Smooth muscle cell (in vitro differentiated cells): ENCODE measurements at regions not wholly inside any gene's neighbourhood (a gene's known extent, or its start where the extent isn't known, plus 50 kb on each side); places are given as distances from the start of the nearest gene placed in this dataset.

ENCODE experiments used
- DNase-seq: peaks from one replicate; lab custom pipeline; 2025; ENCODE audit not compliant: unreplicated experiment; lab: John Stamatoyannopoulos, UW
- H2AFZ ChIP-seq: fragments of 200-600 bp; sonication (generic); 2 replicates; pipeline ENCODE4 v1.6.0; 2016; ENCODE audit warnings: antibody characterized with exemption, low read depth, mild to moderate bottlenecking
- H3F3A ChIP-seq: fragments of 200-600 bp; sonication (generic); 2 replicates; pipeline ENCODE4 v1.6.0; 2017; ENCODE audit warnings: antibody characterized with exemption, low read depth
- H3K27ac ChIP-seq: fragments of 200-600 bp; sonication (generic); 2 replicates; pipeline ENCODE4 v1.5.1; 2016; ENCODE audit warnings: low read depth, mild to moderate bottlenecking
- H3K27me3 ChIP-seq: fragments of 200-600 bp; sonication (generic); 2 replicates; pipeline ENCODE4 v1.6.1; 2016; ENCODE audit warnings: low read depth, mild to moderate bottlenecking
- H3K36me3 ChIP-seq: fragments of 200-600 bp; sonication (generic); 2 replicates; pipeline ENCODE4 v1.5.1; 2016; ENCODE audit warnings: low read depth
- H3K4me1 ChIP-seq: fragments of 200-600 bp; sonication (generic); 2 replicates; pipeline ENCODE4 v1.5.1; 2016; ENCODE audit warnings: low read depth
- H3K4me2 ChIP-seq: fragments of 200-600 bp; sonication (generic); 2 replicates; pipeline ENCODE4 v1.6.0; 2016; ENCODE audit warnings: mild to moderate bottlenecking
- H3K4me3 ChIP-seq: fragments of 200-600 bp; sonication (generic); 2 replicates; pipeline ENCODE4 v1.5.1; 2016; ENCODE audit warnings: mild to moderate bottlenecking
- H3K79me2 ChIP-seq: fragments of 200-600 bp; sonication (generic); 2 replicates; pipeline ENCODE4 v1.6.0; 2016; ENCODE audit warnings: low read depth, mild to moderate bottlenecking
- H3K9ac ChIP-seq: fragments of 200-600 bp; sonication (generic); 2 replicates; pipeline ENCODE4 v1.6.0; 2016; ENCODE audit warnings: low read depth
- H3K9me3 ChIP-seq: fragments of 200-600 bp; sonication (generic); replicated peaks from 2 replicates; pipeline ENCODE4 v1.5.1; 2016; ENCODE audit warnings: low read depth
- H4K20me1 ChIP-seq: fragments of 200-600 bp; sonication (generic); 2 replicates; pipeline ENCODE4 v1.6.0; 2016; ENCODE audit warnings: low read depth
- WGBS: methylation state at CpG from one replicate; pipeline ENCODE4 v1.1.7; 2016; ENCODE audit warnings: low lambda C conversion rate; 5-methylcytosine and 5-hydroxymethylcytosine counted together
- TF ChIP-seq, protein P1 (sequence below): fragments of 200-600 bp; sonication (generic); IDR thresholded peaks from 2 replicates; pipeline ENCODE4 v1.5.1; 2017; ENCODE audit warnings: borderline replicate concordance, mild to moderate bottlenecking, antibody characterized with exemption; ENCODE audit not compliant: insufficient read depth, poor library complexity, severe bottlenecking

DNA sequence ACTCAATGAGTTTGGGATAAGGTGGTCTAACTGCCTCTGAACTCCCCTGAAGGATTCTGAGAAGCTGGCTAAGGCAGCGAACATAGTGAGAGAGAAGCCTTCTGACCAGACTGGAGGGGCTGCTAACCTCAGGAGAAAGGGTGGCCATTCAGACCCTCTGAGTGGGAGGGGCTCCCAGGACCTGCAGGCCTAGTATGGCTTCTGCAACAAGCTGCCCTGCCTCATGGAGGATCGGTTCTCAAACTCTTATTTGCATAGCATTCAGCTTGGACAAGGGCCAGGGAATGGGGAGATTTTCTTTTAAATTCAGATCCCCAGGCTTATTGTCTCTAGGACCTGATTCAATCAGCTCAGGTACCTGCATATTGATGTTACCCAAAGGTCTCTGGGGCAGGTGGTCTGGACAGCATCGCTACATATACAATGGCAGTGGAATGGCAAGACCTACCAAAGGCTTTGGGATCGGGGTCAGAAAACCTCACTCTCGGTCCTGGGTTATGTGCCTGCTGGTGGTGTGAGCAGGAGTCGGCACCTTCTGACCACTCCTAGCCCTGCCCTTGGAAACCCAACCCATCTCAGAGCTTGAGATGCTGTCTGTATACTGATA lies 599.1 kb downstream of the BRD1 start:
- H3K4me3 ChIP-seq = no peak overlapping the region
- H3K9ac ChIP-seq = no peak overlapping the region
- WGBS = 68% methylated on average over 6 of the region's 6 CpGs
- no peaks in the 10 kb centered on the region for H4K20me1 ChIP-seq
- H3K36me3 ChIP-seq = no peaks in the 10 kb centered on the region
- no peaks in the 10 kb centered on the region for H3K27me3 ChIP-seq
- no peak overlapping the region for H2AFZ ChIP-seq
- H3K27ac ChIP-seq = no peak overlapping the region
- H3K4me2 ChIP-seq = no peak overlapping the region
- H3F3A ChIP-seq = no peaks in the 10 kb centered on the region
- no peaks in the 10 kb centered on the region for H3K79me2 ChIP-seq
- H3K4me1 ChIP-seq = no peaks in the 10 kb centered on the region
- TF ChIP-seq, protein P1, sequence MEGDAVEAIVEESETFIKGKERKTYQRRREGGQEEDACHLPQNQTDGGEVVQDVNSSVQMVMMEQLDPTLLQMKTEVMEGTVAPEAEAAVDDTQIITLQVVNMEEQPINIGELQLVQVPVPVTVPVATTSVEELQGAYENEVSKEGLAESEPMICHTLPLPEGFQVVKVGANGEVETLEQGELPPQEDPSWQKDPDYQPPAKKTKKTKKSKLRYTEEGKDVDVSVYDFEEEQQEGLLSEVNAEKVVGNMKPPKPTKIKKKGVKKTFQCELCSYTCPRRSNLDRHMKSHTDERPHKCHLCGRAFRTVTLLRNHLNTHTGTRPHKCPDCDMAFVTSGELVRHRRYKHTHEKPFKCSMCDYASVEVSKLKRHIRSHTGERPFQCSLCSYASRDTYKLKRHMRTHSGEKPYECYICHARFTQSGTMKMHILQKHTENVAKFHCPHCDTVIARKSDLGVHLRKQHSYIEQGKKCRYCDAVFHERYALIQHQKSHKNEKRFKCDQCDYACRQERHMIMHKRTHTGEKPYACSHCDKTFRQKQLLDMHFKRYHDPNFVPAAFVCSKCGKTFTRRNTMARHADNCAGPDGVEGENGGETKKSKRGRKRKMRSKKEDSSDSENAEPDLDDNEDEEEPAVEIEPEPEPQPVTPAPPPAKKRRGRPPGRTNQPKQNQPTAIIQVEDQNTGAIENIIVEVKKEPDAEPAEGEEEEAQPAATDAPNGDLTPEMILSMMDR = no peak
- no peak for DNase-seq
- H3K9me3 ChIP-seq = no peaks in the 10 kb centered on the region

DNA sequence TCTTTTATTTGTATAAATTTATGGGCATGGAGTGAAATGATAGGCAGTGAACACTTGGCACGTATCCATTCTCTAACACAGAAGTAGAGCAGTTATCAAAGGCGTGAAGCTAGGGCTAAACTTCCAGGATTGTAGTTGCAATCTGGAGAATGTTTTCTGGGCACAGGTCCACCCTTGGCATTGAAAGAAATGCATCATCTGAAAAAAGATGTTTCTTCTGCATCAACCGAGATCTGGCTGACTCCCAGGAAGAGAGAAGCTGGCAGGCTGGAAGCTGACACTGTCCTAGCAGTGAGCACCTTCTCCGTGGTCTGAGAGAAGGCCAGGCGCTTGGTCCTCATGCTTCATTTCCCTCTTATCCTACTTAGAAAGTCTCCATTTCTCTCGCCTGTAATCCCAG lies 600.0 kb downstream of the BRD1 start:
- Histone ChIP-seq H3F3A (no peaks in the 10 kb centered on the region), H3K4me2 (no peak overlapping the region), H3K27me3 (no peaks in the 10 kb centered on the region), H3K4me3 (no peak overlapping the region), H3K4me1 (no peaks in the 10 kb centered on the region), H3K79me2 (no peaks in the 10 kb centered on the region), H2AFZ (no peak overlapping the region), H3K36me3 (no peaks in the 10 kb centered on the region), H3K27ac (no peak overlapping the region), H3K9ac (no peak overlapping the region), H3K9me3 (no peaks in the 10 kb centered on the region), H4K20me1 (no peaks in the 10 kb centered on the region)
- 77% methylated on average over 6 of the region's 6 CpGs for WGBS
- no peak for DNase-seq
- TF ChIP-seq, protein P1 = no peak

DNA sequence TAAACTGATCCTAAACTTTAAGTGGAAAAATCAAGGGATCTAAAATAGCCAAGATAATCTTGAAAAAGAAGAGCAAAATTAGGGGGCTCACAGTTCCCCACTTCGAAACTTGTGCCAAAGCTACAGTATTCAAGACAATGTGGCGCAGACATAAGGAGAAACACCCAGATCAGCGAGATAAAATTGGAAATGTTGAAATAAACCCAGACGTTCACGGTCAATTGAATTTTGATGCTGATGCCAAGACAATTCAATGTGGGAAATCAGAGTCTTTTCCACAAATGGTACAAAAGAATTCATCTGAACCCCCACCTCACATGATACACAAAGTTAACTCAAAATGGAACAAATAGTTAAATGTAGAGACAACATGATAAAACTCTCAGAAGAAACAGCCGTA lies 601.6 kb downstream of the BRD1 start:
- WGBS = 84% methylated on average over 6 of the region's 6 CpGs
- Histone ChIP-seq H3K4me2 (no peak overlapping the region), H4K20me1 (no peaks in the 10 kb centered on the region), H3F3A (no peaks in the 10 kb centered on the region), H3K27me3 (no peaks in the 10 kb centered on the region), H3K27ac (no peak overlapping the region), H3K4me3 (no peak overlapping the region), H3K9me3 (no peaks in the 10 kb centered on the region), H3K9ac (no peak overlapping the region), H3K36me3 (no peaks in the 10 kb centered on the region), H2AFZ (no peak overlapping the region), H3K79me2 (no peaks in the 10 kb centered on the region), H3K4me1 (no peaks in the 10 kb centered on the region)
- no peak for DNase-seq
- TF ChIP-seq, protein P1 = no peak

DNA sequence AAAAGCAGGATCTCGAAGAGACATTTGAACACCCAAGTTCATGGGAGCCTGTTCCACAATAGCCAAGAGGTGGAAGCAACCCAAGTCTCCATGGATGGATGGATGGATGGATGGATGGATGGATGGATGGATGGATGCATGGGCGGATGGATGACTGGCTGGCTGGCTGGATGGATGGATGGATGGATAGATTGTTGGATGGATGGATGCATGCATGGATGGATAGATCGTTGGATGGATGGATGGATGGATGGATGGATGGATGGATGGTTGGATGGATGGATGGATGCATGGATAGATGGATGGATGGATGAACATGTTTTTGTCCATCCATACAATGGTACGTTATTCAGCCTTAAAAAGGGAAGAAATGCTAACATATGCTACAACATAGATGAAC lies 603.4 kb downstream of the BRD1 start:
- Histone ChIP-seq H3F3A (no peaks in the 10 kb centered on the region), H3K9ac (no peak overlapping the region), H3K79me2 (no peaks in the 10 kb centered on the region), H3K27ac (no peak overlapping the region), H3K4me3 (no peak overlapping the region), H3K27me3 (no peaks in the 10 kb centered on the region), H3K9me3 (no peaks in the 10 kb centered on the region), H3K4me2 (no peak overlapping the region), H3K36me3 (no peaks in the 10 kb centered on the region), H2AFZ (no peak overlapping the region), H4K20me1 (no peaks in the 10 kb centered on the region), H3K4me1 (no peaks in the 10 kb centered on the region)
- 78% methylated on average over 4 of the region's 4 CpGs for WGBS
- no peak for DNase-seq
- TF ChIP-seq, protein P1 = no peak
